SK-N-SH (cell line): ENCODE measurements at regions not wholly inside any gene's neighbourhood (a gene's known extent, or its start where the extent isn't known, plus 50 kb on each side); places are given as distances from the start of the nearest gene placed in this dataset.

Experiments
- CTCF ChIA-PET: fragments of 300-600, 350-600 bp; formaldehyde crosslinking; extraction: SDS; loops from one replicate; lab custom pipeline; 2021; lab: Yijun Ruan, JAX
- POLR2A ChIA-PET: fragments of 350-600 bp; sonication (Branson Sonifier 250); formaldehyde crosslinking; extraction: SDS; loops from one replicate; lab custom pipeline; 2020; ENCODE audit warnings: antibody characterized with exemption, inconsistent platforms; lab: Yijun Ruan, JAX
- DNase-seq: peaks from one replicate; pipeline ENCODE4 v3.0.0; 2012
- H2AFZ ChIP-seq: fragments of 200-600 bp; sonication (generic); 2 replicates; pipeline ENCODE4 v1.8.1; 2016; ENCODE audit warnings: antibody characterized with exemption, mild to moderate bottlenecking, low read depth
- H3F3A ChIP-seq: fragments of 200-600 bp; sonication (generic); replicated peaks from 2 replicates; pipeline ENCODE3; 2016; ENCODE audit warnings: antibody characterized with exemption, mild to moderate bottlenecking; ENCODE audit not compliant: insufficient read depth
- H3K27ac ChIP-seq, 2 experiments: fragments of 200-500 bp in 1 of 2; fragments of 200-600 bp in 1 of 2; sonication (Bioruptor generic) in 1 of 2; sonication (generic), shearing (Covaris generic) in 1 of 2; 2 replicates each; pipeline versions ENCODE4 v1.5.1 to v1.6.1; 2014 to 2016; ENCODE audit warnings: low read depth in 2 of 2, inconsistent platforms in 1 of 2, low read length in 1 of 2, mild to moderate bottlenecking in 1 of 2, mixed read lengths in 1 of 2
- H3K27me3 ChIP-seq: fragments of 200-600 bp; sonication (generic), shearing (Covaris generic); 2 replicates; pipeline ENCODE4 v1.6.1; 2016; ENCODE audit warnings: mixed run types; ENCODE audit not compliant: insufficient read depth
- H3K36me3 ChIP-seq, 2 experiments: fragments of 200-500 bp in 1 of 2; fragments of 200-600 bp in 1 of 2; sonication (Bioruptor generic) in 1 of 2; sonication (generic) in 1 of 2; replicated peaks in 1 of 2; 2 replicates each; pipeline versions ENCODE3 to v1.5.1; 2014 to 2016; ENCODE audit warnings: low read length in 1 of 2, mild to moderate bottlenecking in 1 of 2; ENCODE audit not compliant: insufficient read depth in 2 of 2, control insufficient read depth in 1 of 2
- H3K4me1 ChIP-seq, 2 experiments: fragments of 200-500 bp in 1 of 2; fragments of 200-600 bp in 1 of 2; sonication (Bioruptor generic) in 1 of 2; sonication (generic), shearing (Covaris generic) in 1 of 2; 2 replicates each; pipeline versions ENCODE4 v1.5.1 to v1.6.1; 2014 to 2016; ENCODE audit warnings: low read depth in 1 of 2, low read length in 1 of 2, mixed run types in 1 of 2; ENCODE audit not compliant: insufficient read depth in 2 of 2, control insufficient read depth in 1 of 2
- H3K4me2 ChIP-seq: fragments of 200-600 bp; sonication (generic), shearing (Covaris generic); 2 replicates; pipeline ENCODE4 v1.6.1; 2017; ENCODE audit warnings: mixed run types
- H3K4me3 ChIP-seq, 2 experiments: fragments of 200-500 bp in 1 of 2; fragments of 200-600 bp in 1 of 2; sonication (Bioruptor generic) in 1 of 2; sonication (generic), shearing (Covaris generic) in 1 of 2; 2 replicates each; pipeline versions ENCODE4 v1.5.1 to v1.8.1; 2014 to 2016; ENCODE audit warnings: low read depth in 2 of 2, inconsistent platforms in 1 of 2, low read length in 1 of 2, mild to moderate bottlenecking in 1 of 2, mixed read lengths in 1 of 2, moderate library complexity in 1 of 2
- H3K79me2 ChIP-seq: fragments of 200-600 bp; sonication (generic); 2 replicates; pipeline ENCODE4 v1.8.1; 2017; ENCODE audit warnings: mild to moderate bottlenecking; ENCODE audit not compliant: insufficient read depth
- H3K9ac ChIP-seq: fragments of 200-600 bp; sonication (generic); 2 replicates; pipeline ENCODE4 v1.6.1; 2017; ENCODE audit warnings: mixed run types
- H3K9me2 ChIP-seq: fragments of 200-600 bp; sonication (generic); 2 replicates; pipeline ENCODE4 v1.6.1; 2017; ENCODE audit warnings: mixed run types
- H3K9me3 ChIP-seq: fragments of 200-600 bp; sonication (generic); 2 replicates; pipeline ENCODE4 v1.6.1; 2017; ENCODE audit warnings: mixed run types, mild to moderate bottlenecking, moderate library complexity
- H4K20me1 ChIP-seq: fragments of 200-600 bp; sonication (generic); 2 replicates; pipeline ENCODE4 v1.6.1; 2017; ENCODE audit warnings: mild to moderate bottlenecking, mixed run types; ENCODE audit not compliant: insufficient read depth
- CHD2 ChIP-seq: fragments of 150-350 bp; IDR thresholded peaks from 2 replicates; pipeline ENCODE4 v1.6.1; 2018; ENCODE audit warnings: low read length; ENCODE audit not compliant: partially characterized antibody
- EP300 ChIP-seq, 2 experiments: IDR thresholded peaks; 2 replicates each; pipeline versions ENCODE4 v1.4.0 to v1.6.1; 2012; ENCODE audit warnings: borderline replicate concordance in 1 of 2, low read depth in 1 of 2, low read length in 1 of 2
- FOSL2 ChIP-seq: IDR thresholded peaks from 2 replicates; pipeline ENCODE4 v1.4.0; 2012; ENCODE audit warnings: low read depth, mild to moderate bottlenecking, moderate library complexity, borderline replicate concordance
- JUND ChIP-seq: IDR thresholded peaks from 2 replicates; pipeline ENCODE4 v1.4.0; 2012
- MXI1 ChIP-seq: IDR thresholded peaks from 2 replicates; pipeline ENCODE4 v1.6.1; 2012; ENCODE audit warnings: mild to moderate bottlenecking, low read depth, low read length, improper control_type of control experiment
- POLR2AphosphoS5 ChIP-seq: IDR thresholded peaks from 2 replicates; pipeline ENCODE4 v1.6.1; 2012; ENCODE audit warnings: low read depth, low read length
- RAD21 ChIP-seq: IDR thresholded peaks from 2 replicates; pipeline ENCODE4 v1.6.1; 2012; ENCODE audit warnings: mild to moderate bottlenecking, low read length
- RCOR1 ChIP-seq: fragments of 150-350 bp; IDR thresholded peaks from 2 replicates; pipeline ENCODE4 v1.6.1; 2017; ENCODE audit warnings: antibody characterized with exemption, low read length
- SIN3A ChIP-seq: IDR thresholded peaks from 2 replicates; pipeline ENCODE4 v1.6.1; 2012; ENCODE audit warnings: low read depth, mild to moderate bottlenecking, low read length, moderate library complexity, borderline replicate concordance
- SMC3 ChIP-seq: IDR thresholded peaks from 2 replicates; pipeline ENCODE4 v1.6.1; 2012; ENCODE audit warnings: low read depth, low read length, improper control_type of control experiment
- TEAD4 ChIP-seq: IDR thresholded peaks from 2 replicates; pipeline ENCODE4 v1.4.0; 2012; ENCODE audit warnings: mild to moderate bottlenecking, borderline replicate concordance; ENCODE audit not compliant: insufficient read depth
- WGBS: methylation state at CpG from one replicate; pipeline ENCODE4 v1.1.6; 2017; ENCODE audit warnings: low lambda C conversion rate; 5-methylcytosine and 5-hydroxymethylcytosine counted together
- TF ChIP-seq, protein P1 (sequence below): IDR thresholded peaks from 2 replicates; pipeline ENCODE4 v1.4.0; 2012; ENCODE audit warnings: low read depth, borderline replicate concordance
- TF ChIP-seq, protein P2 (sequence below): fragments of 150-350 bp; IDR thresholded peaks from 2 replicates; pipeline ENCODE4 v1.6.1; 2016; ENCODE audit warnings: mild to moderate bottlenecking, low read depth, low read length
- TF ChIP-seq, protein P3 (sequence below): IDR thresholded peaks from 2 replicates; pipeline ENCODE4; 2012

DNA sequence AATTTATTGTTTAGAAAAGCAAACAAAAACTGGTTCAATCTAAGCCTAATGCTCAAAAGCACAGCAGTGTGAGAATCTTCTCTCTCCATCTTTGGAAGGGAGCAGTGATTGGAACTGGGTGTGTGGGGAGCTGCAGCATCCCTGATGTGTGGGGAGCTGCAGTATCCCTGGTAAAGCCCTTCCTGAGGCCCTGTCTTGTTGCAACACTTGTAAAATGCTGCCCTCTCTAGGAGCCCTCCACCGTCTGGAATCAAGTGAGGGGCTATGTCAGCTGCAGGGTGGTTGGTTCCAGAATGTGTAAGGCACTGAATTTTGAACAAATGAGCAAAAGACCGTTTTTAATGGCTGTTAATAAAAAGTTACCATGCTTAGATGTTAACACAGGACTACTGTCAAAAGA lies 147.7 kb upstream of the RAB12 start:
- H3K27me3 ChIP-seq, result no peaks in the 10 kb centered on the region
- H3K36me3 ChIP-seq, result no peaks in the 10 kb centered on the region
- no peak for DNase-seq
- ChIA-PET POLR2A (no interaction called here), CTCF (interaction anchor here (0.8 to 2.0 kb wide), 3 partner anchors 19 to 895 kb away, joined by 3 to 6 read pairs (median 3); no protein-coding TSS in a partner anchor)
- no peaks in the 10 kb centered on the region for H3K79me2 ChIP-seq
- TF ChIP-seq RAD21, result no peak
- H3K4me2 ChIP-seq, result no peak overlapping the region
- H3K9me2 ChIP-seq, result no peaks in the 10 kb centered on the region
- H3F3A ChIP-seq, result no peaks in the 10 kb centered on the region
- 9% methylated on average over 2 of the region's 2 CpGs for WGBS
- no peak overlapping the region for H2AFZ ChIP-seq
- H4K20me1 ChIP-seq, result no peaks in the 10 kb centered on the region
- H3K9ac ChIP-seq, result no peak overlapping the region
- no peak overlapping the region for H3K4me3 ChIP-seq
- no peak overlapping the region for H3K27ac ChIP-seq
- H3K9me3 ChIP-seq, result no peaks in the 10 kb centered on the region
- H3K4me1 ChIP-seq, result no peaks in the 10 kb centered on the region

DNA sequence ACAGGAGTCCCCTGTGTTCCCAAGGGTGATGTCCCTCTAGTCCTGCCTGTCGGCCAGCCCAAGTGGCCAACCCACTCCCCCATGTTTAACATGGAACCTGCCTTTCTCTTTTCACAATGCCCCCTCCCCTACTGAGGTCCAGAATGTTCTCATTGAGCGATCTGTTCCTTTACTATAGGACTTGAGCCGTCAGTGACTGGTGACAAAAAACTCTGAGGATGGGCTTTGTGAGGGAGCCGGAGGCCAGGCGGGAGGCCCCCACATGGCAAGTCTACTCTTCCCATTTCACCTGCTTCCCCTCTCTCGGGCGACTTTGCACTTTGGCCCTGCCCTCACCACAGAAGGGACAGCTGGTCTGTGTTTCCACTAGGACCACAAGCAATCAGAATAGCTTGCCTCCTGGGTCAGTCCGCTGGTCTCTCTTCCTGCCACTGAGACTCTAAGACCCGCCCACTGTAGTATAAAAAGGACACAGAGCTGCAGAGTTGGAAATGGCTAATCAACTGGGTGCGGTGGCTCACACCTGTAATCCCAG lies 146.5 kb upstream of the RAB12 start:
- TF ChIP-seq EP300 (IDR thresholded peaks at IDR 0.05; ENCODE audit: borderline replicate concordance in 1 of 2, low read depth in 1 of 2, low read length in 1 of 2) (no peak), MXI1 (no peak)
- TF ChIP-seq, protein P1, sequence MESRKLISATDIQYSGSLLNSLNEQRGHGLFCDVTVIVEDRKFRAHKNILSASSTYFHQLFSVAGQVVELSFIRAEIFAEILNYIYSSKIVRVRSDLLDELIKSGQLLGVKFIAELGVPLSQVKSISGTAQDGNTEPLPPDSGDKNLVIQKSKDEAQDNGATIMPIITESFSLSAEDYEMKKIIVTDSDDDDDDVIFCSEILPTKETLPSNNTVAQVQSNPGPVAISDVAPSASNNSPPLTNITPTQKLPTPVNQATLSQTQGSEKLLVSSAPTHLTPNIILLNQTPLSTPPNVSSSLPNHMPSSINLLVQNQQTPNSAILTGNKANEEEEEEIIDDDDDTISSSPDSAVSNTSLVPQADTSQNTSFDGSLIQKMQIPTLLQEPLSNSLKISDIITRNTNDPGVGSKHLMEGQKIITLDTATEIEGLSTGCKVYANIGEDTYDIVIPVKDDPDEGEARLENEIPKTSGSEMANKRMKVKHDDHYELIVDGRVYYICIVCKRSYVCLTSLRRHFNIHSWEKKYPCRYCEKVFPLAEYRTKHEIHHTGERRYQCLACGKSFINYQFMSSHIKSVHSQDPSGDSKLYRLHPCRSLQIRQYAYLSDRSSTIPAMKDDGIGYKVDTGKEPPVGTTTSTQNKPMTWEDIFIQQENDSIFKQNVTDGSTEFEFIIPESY, result no peak
- CTCF ChIA-PET, result interaction anchor here (1.3 kb wide), 1 partner anchor 17 kb away, joined by 4 read pairs; no protein-coding TSS in a partner anchor
- no peak for DNase-seq

DNA sequence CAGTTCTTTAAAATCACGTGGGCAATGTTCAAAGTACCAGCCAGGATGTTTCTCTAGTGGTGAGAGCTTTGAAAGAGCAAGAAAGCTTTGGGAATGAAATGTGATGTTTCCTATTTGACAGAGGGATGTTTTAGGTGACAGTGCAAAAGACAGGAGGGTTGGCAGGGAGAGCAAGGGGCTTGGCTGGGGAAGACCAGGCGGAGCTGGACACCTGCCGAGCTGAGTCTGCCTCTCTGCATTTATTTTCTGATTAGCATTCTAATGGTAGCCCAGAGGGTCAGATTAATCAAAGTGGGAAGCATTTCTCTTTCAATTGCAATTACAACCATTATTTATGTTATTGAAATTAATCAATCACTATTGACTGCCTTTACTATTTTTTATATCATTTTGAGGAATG lies 145.4 kb upstream of the RAB12 start:
- Histone ChIP-seq H4K20me1 (no peaks in the 10 kb centered on the region), H3K79me2 (no peaks in the 10 kb centered on the region), H3F3A (no peaks in the 10 kb centered on the region), H3K9ac (no peak overlapping the region), H3K4me1 (peaks cover 0 to 8% of the 10 kb centered on the region in 2 experiments; a peak in 1 of 4 replicates), H3K9me2 (no peaks in the 10 kb centered on the region), H2AFZ (no peak overlapping the region), H3K9me3 (no peaks in the 10 kb centered on the region), H3K4me3 (no peak overlapping the region), H3K27ac (no peak overlapping the region), H3K4me2 (no peak overlapping the region), H3K27me3 (no peaks in the 10 kb centered on the region), H3K36me3 (no peaks in the 10 kb centered on the region)
- ChIA-PET POLR2A (no interaction called here), CTCF (interaction anchor here (1.3 kb wide), 1 partner anchor 16 kb away, joined by 4 read pairs; no protein-coding TSS in a partner anchor)
- WGBS, result 45% methylated on average over 3 of the region's 3 CpGs
- no peak for DNase-seq
- TF ChIP-seq POLR2AphosphoS5, result no peak
- TF ChIP-seq MXI1, result no peak
- no peak for TF ChIP-seq RCOR1
- TF ChIP-seq, protein P2, sequence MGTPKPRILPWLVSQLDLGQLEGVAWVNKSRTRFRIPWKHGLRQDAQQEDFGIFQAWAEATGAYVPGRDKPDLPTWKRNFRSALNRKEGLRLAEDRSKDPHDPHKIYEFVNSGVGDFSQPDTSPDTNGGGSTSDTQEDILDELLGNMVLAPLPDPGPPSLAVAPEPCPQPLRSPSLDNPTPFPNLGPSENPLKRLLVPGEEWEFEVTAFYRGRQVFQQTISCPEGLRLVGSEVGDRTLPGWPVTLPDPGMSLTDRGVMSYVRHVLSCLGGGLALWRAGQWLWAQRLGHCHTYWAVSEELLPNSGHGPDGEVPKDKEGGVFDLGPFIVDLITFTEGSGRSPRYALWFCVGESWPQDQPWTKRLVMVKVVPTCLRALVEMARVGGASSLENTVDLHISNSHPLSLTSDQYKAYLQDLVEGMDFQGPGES, result no peak
- no peak for TF ChIP-seq SMC3
- no peak for TF ChIP-seq EP300 (IDR thresholded peaks at IDR 0.05; ENCODE audit: borderline replicate concordance in 1 of 2, low read depth in 1 of 2, low read length in 1 of 2)
- no peak for TF ChIP-seq JUND
- TF ChIP-seq CHD2, result no peak
- TF ChIP-seq FOSL2, result no peak
- no peak for TF ChIP-seq TEAD4
- TF ChIP-seq, protein P3, sequence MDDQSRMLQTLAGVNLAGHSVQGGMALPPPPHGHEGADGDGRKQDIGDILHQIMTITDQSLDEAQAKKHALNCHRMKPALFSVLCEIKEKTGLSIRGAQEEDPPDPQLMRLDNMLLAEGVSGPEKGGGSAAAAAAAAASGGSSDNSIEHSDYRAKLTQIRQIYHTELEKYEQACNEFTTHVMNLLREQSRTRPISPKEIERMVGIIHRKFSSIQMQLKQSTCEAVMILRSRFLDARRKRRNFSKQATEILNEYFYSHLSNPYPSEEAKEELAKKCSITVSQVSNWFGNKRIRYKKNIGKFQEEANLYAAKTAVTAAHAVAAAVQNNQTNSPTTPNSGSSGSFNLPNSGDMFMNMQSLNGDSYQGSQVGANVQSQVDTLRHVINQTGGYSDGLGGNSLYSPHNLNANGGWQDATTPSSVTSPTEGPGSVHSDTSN, result no peak
- TF ChIP-seq SIN3A, result no peak

More for the DNA sequence above, 146.5 kb upstream of the RAB12 start:
- Histone ChIP-seq H3K36me3 (no peaks in the 10 kb centered on the region), H4K20me1 (no peaks in the 10 kb centered on the region), H3K79me2 (no peaks in the 10 kb centered on the region), H3K4me2 (no peak overlapping the region), H3K27me3 (no peaks in the 10 kb centered on the region), H3K9me3 (no peaks in the 10 kb centered on the region), H3K4me1 (no peaks in the 10 kb centered on the region), H3K9ac (no peak overlapping the region), H3K27ac (no peak overlapping the region), H3F3A (no peaks in the 10 kb centered on the region), H2AFZ (no peak overlapping the region), H3K9me2 (no peaks in the 10 kb centered on the region), H3K4me3 (no peak overlapping the region)
- POLR2A ChIA-PET, result no interaction called here
- 63% methylated on average over 10 of the region's 10 CpGs for WGBS
